WERI-Rb-1 (cell line): ENCODE measurements at regions not wholly inside any gene's neighbourhood (a gene's known extent, or its start where the extent isn't known, plus 50 kb on each side); places are given as distances from the start of the nearest gene placed in this dataset.
"Not testable (repeated sequence)": the region's sequence is repeated elsewhere in the genome, so short reads cannot be mapped to it uniquely, and the experiment has no call there.

Experiments used
- DNase-seq: peaks from one replicate; pipeline ENCODE4 v3.0.0-alpha.2; 2020
- H3K27ac ChIP-seq: fragments of 250-450 bp; sonication (Bioruptor Pico); 2 replicates; pipeline ENCODE4 v1.5.1; 2020; ENCODE audit warnings: mild to moderate bottlenecking, moderate library complexity
- H3K27me3 ChIP-seq: fragments of 250-450 bp; sonication (Bioruptor Pico); 2 replicates; pipeline ENCODE4 v1.5.1; 2021; ENCODE audit warnings: mild to moderate bottlenecking, low read depth, moderate library complexity; ENCODE audit not compliant: insufficient read depth, severe bottlenecking
- H3K36me3 ChIP-seq: fragments of 250-450 bp; sonication (Bioruptor Pico); 2 replicates; pipeline ENCODE4 v1.5.1; 2020; ENCODE audit warnings: mild to moderate bottlenecking, moderate library complexity
- H3K4me3 ChIP-seq: 2 replicates; pipeline ENCODE4 v1.5.1; 2011; ENCODE audit warnings: low read depth, mild to moderate bottlenecking, control low read depth, low read length
- H3K9me3 ChIP-seq: fragments of 250-450 bp; sonication (Bioruptor Pico); 2 replicates; pipeline ENCODE4 v1.5.1; 2021; ENCODE audit warnings: mild to moderate bottlenecking, moderate library complexity; ENCODE audit not compliant: severe bottlenecking
- TF ChIP-seq, protein P1 (sequence below): IDR thresholded peaks from 2 replicates; pipeline ENCODE4 v1.5.1; 2011; ENCODE audit warnings: low read depth, mild to moderate bottlenecking, control low read depth, inconsistent platforms, low read length

- Histone ChIP-seq H3K27ac (no peak overlapping the region), H3K4me3 (no peak overlapping the region), H3K36me3 (no peaks in the 10 kb centered on the region), H3K9me3 (no peaks in the 10 kb centered on the region), H3K27me3 (no peaks in the 10 kb centered on the region)
- TF ChIP-seq, protein P1, sequence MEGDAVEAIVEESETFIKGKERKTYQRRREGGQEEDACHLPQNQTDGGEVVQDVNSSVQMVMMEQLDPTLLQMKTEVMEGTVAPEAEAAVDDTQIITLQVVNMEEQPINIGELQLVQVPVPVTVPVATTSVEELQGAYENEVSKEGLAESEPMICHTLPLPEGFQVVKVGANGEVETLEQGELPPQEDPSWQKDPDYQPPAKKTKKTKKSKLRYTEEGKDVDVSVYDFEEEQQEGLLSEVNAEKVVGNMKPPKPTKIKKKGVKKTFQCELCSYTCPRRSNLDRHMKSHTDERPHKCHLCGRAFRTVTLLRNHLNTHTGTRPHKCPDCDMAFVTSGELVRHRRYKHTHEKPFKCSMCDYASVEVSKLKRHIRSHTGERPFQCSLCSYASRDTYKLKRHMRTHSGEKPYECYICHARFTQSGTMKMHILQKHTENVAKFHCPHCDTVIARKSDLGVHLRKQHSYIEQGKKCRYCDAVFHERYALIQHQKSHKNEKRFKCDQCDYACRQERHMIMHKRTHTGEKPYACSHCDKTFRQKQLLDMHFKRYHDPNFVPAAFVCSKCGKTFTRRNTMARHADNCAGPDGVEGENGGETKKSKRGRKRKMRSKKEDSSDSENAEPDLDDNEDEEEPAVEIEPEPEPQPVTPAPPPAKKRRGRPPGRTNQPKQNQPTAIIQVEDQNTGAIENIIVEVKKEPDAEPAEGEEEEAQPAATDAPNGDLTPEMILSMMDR = no peak
- no peak for DNase-seq
Measured at GRCh38 chr13:73658639-73659038, 475.6 kb downstream of the KLF12 start.

GRCh38 chr13:73657821-73658540, 476.2 kb downstream of the KLF12 start:
- Histone ChIP-seq H3K27me3 (no peaks in the 10 kb centered on the region), H3K36me3 (no peaks in the 10 kb centered on the region), H3K9me3 (no peaks in the 10 kb centered on the region), H3K27ac (no peak overlapping the region), H3K4me3 (no peak overlapping the region)
- DNase-seq = no peak
- TF ChIP-seq, protein P1 = no peak

GRCh38 chr13:73656863-73657262, 477.3 kb downstream of the KLF12 start:
- no peaks in the 10 kb centered on the region for H3K36me3 ChIP-seq
- no peaks in the 10 kb centered on the region for H3K27me3 ChIP-seq
- no peak overlapping the region for H3K27ac ChIP-seq
- TF ChIP-seq, protein P1 = no peak
- H3K4me3 ChIP-seq = no peak overlapping the region
- H3K9me3 ChIP-seq = no peaks in the 10 kb centered on the region
- DNase-seq = no peak

- no peak for DNase-seq
- Histone ChIP-seq H3K27me3 (no peaks in the 10 kb centered on the region), H3K36me3 (no peaks in the 10 kb centered on the region), H3K27ac (no peak overlapping the region), H3K4me3 (no peak overlapping the region), H3K9me3 (no peaks in the 10 kb centered on the region)
- TF ChIP-seq, protein P1 = no peak
Measured at GRCh38 chr13:73653688-73654087, 480.5 kb downstream of the KLF12 start.

DNA sequence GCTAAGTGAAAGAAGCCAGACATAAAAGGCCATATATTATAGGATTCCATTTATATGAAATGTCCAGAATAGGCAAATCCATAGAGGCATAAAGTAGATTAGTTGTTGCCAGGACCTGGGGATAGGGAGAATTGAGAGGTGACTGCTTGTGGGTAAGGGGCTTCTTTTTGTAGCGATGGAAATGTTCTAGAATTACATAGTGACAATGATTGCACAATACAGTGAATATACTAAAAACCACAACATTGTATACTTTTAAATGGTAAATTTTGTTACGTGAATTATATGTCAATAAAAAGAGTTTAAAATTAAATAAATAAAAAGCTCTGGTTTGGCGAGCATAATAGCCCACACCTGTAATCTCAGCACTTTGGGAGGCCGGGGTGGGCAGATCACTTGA, 486.8 kb downstream of the KLF12 start:
- DNase-seq = no peak
- H3K4me3 ChIP-seq = no peak overlapping the region
- TF ChIP-seq, protein P1 = no peak
- H3K27me3 ChIP-seq = no peaks in the 10 kb centered on the region
- no peak overlapping the region for H3K27ac ChIP-seq
- no peaks in the 10 kb centered on the region for H3K9me3 ChIP-seq
- H3K36me3 ChIP-seq = no peaks in the 10 kb centered on the region

DNA sequence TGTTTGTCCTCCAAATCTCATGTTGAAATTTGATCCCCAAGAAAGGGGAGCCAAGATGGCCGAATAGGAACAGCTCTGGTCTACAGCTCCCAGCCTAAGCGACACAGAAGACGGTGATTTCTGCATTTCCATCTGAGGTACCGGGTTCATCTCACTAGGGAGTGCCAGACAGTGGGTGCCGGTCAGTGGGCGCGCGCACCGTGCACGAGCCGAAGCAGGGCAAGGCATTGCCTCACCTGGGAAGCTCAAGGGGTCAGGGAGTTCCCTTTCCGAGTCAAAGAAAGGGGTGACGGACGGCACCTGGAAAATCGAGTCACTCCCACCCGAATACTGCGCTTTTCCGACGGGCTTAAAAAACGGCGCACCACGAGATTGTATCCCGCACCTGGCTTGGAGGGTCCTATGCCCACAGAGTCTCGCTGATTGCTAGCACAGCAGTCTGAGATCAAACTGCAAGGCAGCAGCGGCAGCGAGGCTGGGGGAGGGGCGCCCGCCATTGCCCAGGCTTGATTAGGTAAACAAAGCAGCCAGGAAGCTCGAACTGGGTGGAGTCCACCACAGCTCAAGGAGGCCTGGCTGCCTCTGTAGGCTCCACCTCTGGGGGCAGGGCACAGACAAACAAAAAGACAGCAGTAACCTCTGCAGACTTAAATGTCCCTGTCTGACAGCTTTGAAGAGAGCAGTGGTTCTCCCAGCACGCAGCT, 493.6 kb downstream of the KLF12 start:
- H3K27me3 ChIP-seq, H3K9me3 ChIP-seq, H3K36me3 ChIP-seq, DNase-seq, H3K4me3 ChIP-seq, H3K27ac ChIP-seq: not testable (repeated sequence)
